Kidney (tissue), 13 donors: ENCODE measurements at regions not wholly inside any gene's neighbourhood (a gene's known extent, or its start where the extent isn't known, plus 50 kb on each side); places are given as distances from the start of the nearest gene placed in this dataset.

Experiments used
- DNase-seq, 5 donors: peaks; one replicate each; pipeline ENCODE4 v3.0.0-alpha.2; 2013 to 2020
- FAIRE-seq: peaks from 2 replicates; lab custom pipeline; 2012; peaks lifted over from hg19 to GRCh38; lab: Jason Lieb, UNC
- H3K27ac ChIP-seq, 2 donors: one replicate each; pipeline ENCODE4 v1.7.0; 2013; ENCODE audit warnings: low read depth in 2 of 2, low read length in 2 of 2, inconsistent platforms in 1 of 2
- H3K27me3 ChIP-seq: one replicate; pipeline ENCODE4 v1.7.1; 2013; ENCODE audit warnings: low read length, inconsistent platforms; ENCODE audit not compliant: control insufficient read depth, insufficient read depth
- H3K36me3 ChIP-seq, 3 donors: one replicate each; pipeline versions ENCODE4 v1.7.0 to v1.7.1; 2013; ENCODE audit warnings: low read length in 3 of 3, control low read depth in 1 of 3, inconsistent platforms in 1 of 3; ENCODE audit not compliant: insufficient read depth in 3 of 3, control insufficient read depth in 2 of 3
- H3K4me1 ChIP-seq, 3 donors: one replicate each; pipeline versions ENCODE4 v1.7.0 to v1.7.1; 2013; ENCODE audit warnings: low read length in 3 of 3, inconsistent platforms in 1 of 3, low read depth in 1 of 3; ENCODE audit not compliant: control insufficient read depth in 2 of 3, insufficient read depth in 2 of 3
- H3K4me3 ChIP-seq, 3 donors: one replicate each; pipeline versions ENCODE4 v1.7.0 to v1.8.1; 2013; ENCODE audit warnings: low read length in 3 of 3, control low read depth in 1 of 3, inconsistent platforms in 1 of 3
- H3K9ac ChIP-seq, 3 donors: one replicate each; pipeline versions ENCODE4 v1.7.0 to v1.7.1; 2013; ENCODE audit warnings: low read length in 3 of 3, control low read depth in 1 of 3, inconsistent platforms in 1 of 3
- H3K9me3 ChIP-seq, 3 donors: one replicate each; pipeline versions ENCODE4 v1.7.0 to v1.7.1; 2013; ENCODE audit warnings: low read length in 3 of 3, control low read depth in 1 of 3, inconsistent platforms in 1 of 3; ENCODE audit not compliant: control insufficient read depth in 2 of 3, insufficient read depth in 1 of 3
- CTCF ChIP-seq: IDR thresholded peaks from 3 replicates; pipeline ENCODE4 v1.5.1; 2012; ENCODE audit warnings: mild to moderate bottlenecking, moderate library complexity, borderline replicate concordance; ENCODE audit not compliant: insufficient read depth; ENCODE audit errors: extremely low read depth
- intact Hi-C: fragments of 100-400 bp; cut with DNase I; formaldehyde crosslinking; loops from one replicate; pipeline ENCODE4 v1.11.1; 2022
- donor health status: control.
- donor health status: control.
- donor health status: control.
- donor health status: control.
- donor health status: control.
- donor health status: DM: yes; HTN: yes; CAD: no.
- donor health status: Normal renal cell carcinoma (clear cell type).

DNA sequence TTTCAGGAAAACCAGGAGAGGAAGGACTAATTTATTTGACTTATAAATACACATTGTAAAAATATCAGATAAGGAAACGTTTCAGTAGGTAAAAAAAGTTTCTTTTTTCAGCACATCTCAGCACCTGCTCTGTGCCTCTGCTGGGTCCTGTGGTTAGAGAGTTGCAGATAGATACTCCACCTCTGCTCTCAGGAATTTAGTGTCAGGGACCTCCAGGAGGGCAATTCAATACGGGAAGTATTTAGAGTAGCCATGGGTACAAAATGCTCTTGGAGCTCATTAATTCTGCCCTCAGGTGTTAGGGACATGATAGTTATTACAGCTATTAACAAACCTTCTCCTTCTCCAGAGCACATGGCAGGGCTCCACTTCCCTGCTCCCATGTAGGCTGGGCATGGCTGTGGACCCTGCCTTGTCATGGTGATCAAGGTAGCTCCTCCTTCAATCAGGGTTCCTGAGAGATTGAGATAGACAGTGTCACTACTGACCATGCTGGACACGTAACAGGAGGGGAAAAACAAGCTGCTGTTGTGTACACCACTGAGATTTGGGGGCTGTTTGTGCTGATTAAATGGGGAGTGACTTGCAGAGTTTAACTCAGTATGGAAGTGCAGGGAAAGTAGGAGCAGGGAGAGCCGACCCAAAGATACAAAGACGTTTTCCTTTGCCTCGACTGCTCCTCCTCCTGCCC lies 185.6 kb upstream of the COPS8 start:
- intact Hi-C loops: no loop called here
- FAIRE-seq (no peak), DNase-seq (peak in 2 of 5 donors; percentile 47 to 74)
- Histone ChIP-seq H3K4me3 (no peak overlapping the region), H3K36me3 (no peaks in the 10 kb centered on the region), H3K9ac (no peak overlapping the region), H3K27me3 (no peaks in the 10 kb centered on the region), H3K9me3 (no peaks in the 10 kb centered on the region), H3K27ac (no peak overlapping the region), H3K4me1 (no peaks in the 10 kb centered on the region)
- TF ChIP-seq CTCF: no peak

GRCh38 chr2:236901956-236902355 lies 183.7 kb upstream of the COPS8 start:
- Histone ChIP-seq H3K4me1 (no peaks in the 10 kb centered on the region), H3K27ac (no peak overlapping the region), H3K9me3 (no peaks in the 10 kb centered on the region), H3K4me3 (no peak overlapping the region), H3K36me3 (no peaks in the 10 kb centered on the region), H3K27me3 (no peaks in the 10 kb centered on the region), H3K9ac (no peak overlapping the region)
- intact Hi-C loops: no loop called here
- TF ChIP-seq CTCF: no peak
- DNase-seq (no peak), FAIRE-seq (no peak)

GRCh38 chr2:236903978-236904377 lies 181.7 kb upstream of the COPS8 start:
- FAIRE-seq: no peak

More at GRCh38 chr2:236903978-236904377, 181.7 kb upstream of the COPS8 start:
- no peak overlapping the region for H3K27ac ChIP-seq
- no peaks in the 10 kb centered on the region for H3K4me1 ChIP-seq
- H3K4me3 ChIP-seq: no peak overlapping the region
- no peaks in the 10 kb centered on the region for H3K27me3 ChIP-seq
- intact Hi-C loops: no loop called here
- DNase-seq: no peak
- no peak overlapping the region for H3K9ac ChIP-seq
- no peaks in the 10 kb centered on the region for H3K9me3 ChIP-seq
- no peak for TF ChIP-seq CTCF
- no peaks in the 10 kb centered on the region for H3K36me3 ChIP-seq
